ENCODE measurements at regions not wholly inside any gene's neighbourhood (a gene's known extent, or its start where the extent isn't known, plus 50 kb on each side); places are given as distances from the start of the nearest gene placed in this dataset.

DNA sequence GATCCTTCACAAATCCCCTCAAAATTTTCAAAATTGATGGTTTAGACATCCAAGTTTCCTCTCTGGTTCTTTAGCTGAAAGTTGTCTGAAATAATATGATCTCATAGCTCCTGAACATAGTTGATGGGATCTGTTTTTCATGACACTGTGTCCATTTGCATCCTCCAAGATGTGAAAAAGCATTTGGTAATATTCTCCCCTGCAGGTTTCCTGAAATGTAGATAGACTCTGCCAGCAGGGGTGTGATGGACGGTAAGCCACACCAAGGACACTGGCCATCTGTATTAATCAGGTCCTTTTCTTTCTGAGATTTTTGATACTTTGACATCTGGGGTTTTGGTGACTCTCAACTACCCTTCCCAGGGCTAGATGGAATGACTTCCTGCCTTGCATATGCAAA lies 79.6 kb upstream of the GRB10 start:
- no peaks in the 10 kb centered on the region for H3K27me3 ChIP-seq (ENCODE audit: control insufficient read depth, insufficient read depth, low read length)
- no peaks in the 10 kb centered on the region for H3K36me3 ChIP-seq (ENCODE audit: control insufficient read depth, insufficient read depth, low read length)
- DNase-seq (ENCODE audit: low read depth): no peak
- TF ChIP-seq, protein P1, sequence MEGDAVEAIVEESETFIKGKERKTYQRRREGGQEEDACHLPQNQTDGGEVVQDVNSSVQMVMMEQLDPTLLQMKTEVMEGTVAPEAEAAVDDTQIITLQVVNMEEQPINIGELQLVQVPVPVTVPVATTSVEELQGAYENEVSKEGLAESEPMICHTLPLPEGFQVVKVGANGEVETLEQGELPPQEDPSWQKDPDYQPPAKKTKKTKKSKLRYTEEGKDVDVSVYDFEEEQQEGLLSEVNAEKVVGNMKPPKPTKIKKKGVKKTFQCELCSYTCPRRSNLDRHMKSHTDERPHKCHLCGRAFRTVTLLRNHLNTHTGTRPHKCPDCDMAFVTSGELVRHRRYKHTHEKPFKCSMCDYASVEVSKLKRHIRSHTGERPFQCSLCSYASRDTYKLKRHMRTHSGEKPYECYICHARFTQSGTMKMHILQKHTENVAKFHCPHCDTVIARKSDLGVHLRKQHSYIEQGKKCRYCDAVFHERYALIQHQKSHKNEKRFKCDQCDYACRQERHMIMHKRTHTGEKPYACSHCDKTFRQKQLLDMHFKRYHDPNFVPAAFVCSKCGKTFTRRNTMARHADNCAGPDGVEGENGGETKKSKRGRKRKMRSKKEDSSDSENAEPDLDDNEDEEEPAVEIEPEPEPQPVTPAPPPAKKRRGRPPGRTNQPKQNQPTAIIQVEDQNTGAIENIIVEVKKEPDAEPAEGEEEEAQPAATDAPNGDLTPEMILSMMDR (IDR thresholded peaks at IDR 0.05; ENCODE audit: insufficient read depth, low read length, poor library complexity, severe bottlenecking): no peak
- H3K4me3 ChIP-seq (ENCODE audit: low read depth, low read length): no peak overlapping the region

GRCh38 chr7:50860598-50860997 lies 77.9 kb upstream of the GRB10 start:
- TF ChIP-seq, protein P1 (IDR thresholded peaks at IDR 0.05; ENCODE audit: insufficient read depth, low read length, poor library complexity, severe bottlenecking): no peak
- Histone ChIP-seq H3K27me3 (ENCODE audit: control insufficient read depth, insufficient read depth, low read length) (no peaks in the 10 kb centered on the region), H3K36me3 (ENCODE audit: control insufficient read depth, insufficient read depth, low read length) (no peaks in the 10 kb centered on the region), H3K4me3 (ENCODE audit: low read depth, low read length) (no peak overlapping the region)
- no peak for DNase-seq (ENCODE audit: low read depth)

GRCh38 chr7:50860174-50860573 lies 77.5 kb upstream of the GRB10 start:
- TF ChIP-seq, protein P1 (IDR thresholded peaks at IDR 0.05; ENCODE audit: insufficient read depth, low read length, poor library complexity, severe bottlenecking): no peak
- H3K27me3 ChIP-seq (ENCODE audit: control insufficient read depth, insufficient read depth, low read length): no peaks in the 10 kb centered on the region
- no peak overlapping the region for H3K4me3 ChIP-seq (ENCODE audit: low read depth, low read length)
- H3K36me3 ChIP-seq (ENCODE audit: control insufficient read depth, insufficient read depth, low read length): no peaks in the 10 kb centered on the region
- no peak for DNase-seq (ENCODE audit: low read depth)

GRCh38 chr7:50858528-50859245 lies 76.0 kb upstream of the GRB10 start:
- Histone ChIP-seq H3K36me3 (ENCODE audit: control insufficient read depth, insufficient read depth, low read length) (no peaks in the 10 kb centered on the region), H3K27me3 (ENCODE audit: control insufficient read depth, insufficient read depth, low read length) (no peaks in the 10 kb centered on the region), H3K4me3 (ENCODE audit: low read depth, low read length) (no peak overlapping the region)
- TF ChIP-seq, protein P1 (IDR thresholded peaks at IDR 0.05; ENCODE audit: insufficient read depth, low read length, poor library complexity, severe bottlenecking): no peak
- no peak for DNase-seq (ENCODE audit: low read depth)

GRCh38 chr7:50857804-50858489 lies 75.3 kb upstream of the GRB10 start:
- no peaks in the 10 kb centered on the region for H3K27me3 ChIP-seq (ENCODE audit: control insufficient read depth, insufficient read depth, low read length)

More at GRCh38 chr7:50857804-50858489, 75.3 kb upstream of the GRB10 start:
- no peak for DNase-seq (ENCODE audit: low read depth)
- Histone ChIP-seq H3K36me3 (ENCODE audit: control insufficient read depth, insufficient read depth, low read length) (no peaks in the 10 kb centered on the region), H3K4me3 (ENCODE audit: low read depth, low read length) (no peak overlapping the region)
- TF ChIP-seq, protein P1 (IDR thresholded peaks at IDR 0.05; ENCODE audit: insufficient read depth, low read length, poor library complexity, severe bottlenecking): no peak
